Activated CD4-positive, alpha-beta T cell treated with anti-CD3 and anti-CD28 coated beads, Interleukin-2, Interleukin-4, amounts not matched to agents 100 ng/mL and 50 ng/mL, durations not matched to agents 16 hours and 8 hours (primary cell): ENCODE measurements at regions not wholly inside any gene's neighbourhood (a gene's known extent, or its start where the extent isn't known, plus 50 kb on each side); places are given as distances from the start of the nearest gene placed in this dataset.

Experiments
- DNase-seq: peaks from one replicate; pipeline ENCODE4 v3.0.0-alpha.2; 2020; ENCODE audit warnings: low spot score

GRCh38 chr2:239469106-239469960 is 68.5 kb upstream of the HDAC4 start:
- DNase-seq = no peak

GRCh38 chr2:239468491-239469105 is 67.8 kb upstream of the HDAC4 start:
- no peak for DNase-seq

GRCh38 chr2:239467956-239468490 is 67.2 kb upstream of the HDAC4 start:
- no peak for DNase-seq

DNA sequence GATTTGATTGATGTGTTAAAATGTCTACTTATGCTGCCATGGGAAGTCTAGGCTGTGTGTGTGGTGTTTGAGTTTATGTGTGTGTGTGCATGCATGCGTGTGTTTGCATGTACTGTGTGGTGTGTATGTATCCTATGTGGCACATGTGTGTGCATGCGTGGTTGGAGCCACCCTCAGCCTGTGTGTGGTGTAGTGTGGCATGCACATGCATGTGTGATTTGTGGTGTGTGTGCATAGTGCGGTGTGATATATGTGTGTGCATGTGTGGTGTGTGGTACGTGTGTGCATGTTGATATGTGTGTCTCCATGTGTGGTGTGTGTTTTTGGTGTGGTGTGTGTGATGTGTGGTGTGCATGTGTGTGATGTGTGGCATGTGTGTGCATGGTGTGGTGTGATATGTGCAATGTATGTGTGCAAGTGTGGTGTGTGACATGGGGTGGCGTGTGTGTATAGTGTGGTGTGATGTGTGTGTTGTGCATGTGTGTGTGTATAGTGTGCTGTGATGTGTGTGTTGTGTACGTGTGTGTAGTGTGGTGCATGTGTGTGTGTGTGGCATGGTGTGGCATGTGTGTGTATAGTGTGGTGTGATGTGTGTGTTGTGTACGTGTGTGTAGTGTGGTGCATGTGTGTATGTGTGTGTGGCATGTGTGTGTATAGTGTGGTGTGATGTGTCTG is 66.6 kb upstream of the HDAC4 start:
- DNase-seq = no peak

GRCh38 chr2:239466755-239467271 is 66.0 kb upstream of the HDAC4 start:
- DNase-seq = no peak

- DNase-seq = no peak
These were observed 65.4 kb upstream of the HDAC4 start for GRCh38 chr2:239466061-239466754.

GRCh38 chr2:239465017-239466001 is 64.5 kb upstream of the HDAC4 start:
- no peak for DNase-seq

- no peak for DNase-seq
These were observed 63.6 kb upstream of the HDAC4 start for GRCh38 chr2:239464166-239465016.

DNA sequence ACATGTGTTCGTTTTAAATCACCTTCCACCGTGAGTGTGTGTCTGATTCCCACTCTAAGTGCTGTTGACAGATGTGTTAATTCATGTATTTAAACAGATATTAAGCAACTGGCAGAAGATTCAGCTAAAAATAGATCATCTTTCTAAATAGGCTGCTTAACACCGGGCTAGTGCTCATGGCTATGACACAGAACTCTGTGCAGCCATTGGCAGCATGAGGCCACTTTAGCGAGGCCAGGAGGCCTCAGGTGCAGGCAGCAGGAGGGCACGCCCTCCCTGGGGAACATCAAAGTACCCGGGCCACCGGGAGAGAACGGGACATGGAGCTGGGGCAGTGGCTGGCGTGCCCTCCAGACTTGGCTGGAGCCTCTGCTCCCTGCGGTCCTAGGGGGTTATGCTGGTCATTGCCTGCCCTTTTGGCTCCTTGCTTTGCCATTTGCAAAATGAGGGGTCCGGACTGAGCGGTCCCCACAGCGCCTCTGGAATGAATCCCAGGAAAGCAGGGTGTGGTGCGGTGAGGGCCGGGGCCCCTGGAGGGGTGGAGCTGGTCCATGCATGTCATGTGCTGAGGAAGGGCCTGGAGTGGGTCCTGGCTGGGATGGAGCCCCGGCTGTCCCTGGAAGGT is 62.8 kb upstream of the HDAC4 start:
- no peak for DNase-seq

DNA sequence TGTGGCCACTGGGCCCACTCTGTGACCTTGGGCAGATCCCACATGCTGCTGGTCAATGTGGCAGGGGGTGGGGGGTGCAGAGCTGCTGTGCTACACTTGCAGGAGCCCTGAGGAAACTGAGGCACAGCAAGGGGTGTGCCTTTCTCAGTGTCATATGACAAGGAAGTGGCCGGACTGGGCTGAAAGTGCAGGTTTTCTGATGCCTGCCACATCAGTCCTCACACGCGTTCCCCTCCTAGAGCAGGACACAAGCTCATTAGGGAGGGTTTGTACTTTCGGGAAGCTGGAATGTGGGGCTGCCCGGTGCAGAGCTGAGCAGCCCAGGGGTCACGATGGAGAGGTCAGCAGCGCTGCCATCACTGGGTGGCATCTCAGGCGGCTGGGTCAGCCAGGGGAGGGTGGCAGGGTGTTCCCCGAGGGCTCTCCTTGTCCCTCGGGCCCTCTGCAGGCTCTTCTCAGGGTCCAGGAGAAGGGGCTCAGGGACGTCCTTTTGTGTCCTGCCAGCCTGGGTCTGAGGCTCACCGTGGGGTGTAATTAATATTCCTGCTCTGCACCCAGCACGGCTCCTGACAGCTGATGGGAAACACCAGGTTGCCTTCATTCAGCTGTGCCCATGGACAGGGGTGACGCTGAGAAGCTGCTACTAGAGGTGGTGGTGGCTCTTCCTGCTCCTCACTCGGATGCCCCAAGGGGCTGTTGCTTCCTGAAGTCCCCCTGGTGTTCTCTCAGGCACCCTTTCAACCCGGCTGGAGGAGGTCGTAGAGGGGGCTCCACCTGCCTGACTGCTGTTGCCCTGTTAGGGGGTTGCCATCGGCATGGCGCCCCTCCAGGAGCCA is 62.1 kb upstream of the HDAC4 start:
- DNase-seq = no peak

DNA sequence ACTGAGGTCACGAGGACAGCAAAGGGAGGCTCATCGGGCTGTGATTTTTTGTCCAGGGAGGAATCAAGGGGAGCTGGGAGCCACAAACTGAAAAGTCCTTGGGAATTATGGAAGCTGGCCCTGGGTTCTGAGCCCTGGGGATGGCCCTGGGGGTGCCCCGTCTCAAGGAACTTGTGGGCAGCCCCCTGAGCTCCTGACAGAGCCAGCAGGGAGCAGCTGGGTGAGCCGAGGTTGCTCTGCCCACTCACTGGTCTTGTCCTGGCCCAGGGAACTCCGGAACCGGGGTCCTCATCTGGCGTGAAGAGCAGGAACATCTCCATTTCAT is 61.3 kb upstream of the HDAC4 start:
- DNase-seq = no peak

GRCh38 chr2:239461291-239462190 is 60.7 kb upstream of the HDAC4 start:
- DNase-seq = no peak

- no peak for DNase-seq
These were observed 60.0 kb upstream of the HDAC4 start for GRCh38 chr2:239460780-239461179.

DNA sequence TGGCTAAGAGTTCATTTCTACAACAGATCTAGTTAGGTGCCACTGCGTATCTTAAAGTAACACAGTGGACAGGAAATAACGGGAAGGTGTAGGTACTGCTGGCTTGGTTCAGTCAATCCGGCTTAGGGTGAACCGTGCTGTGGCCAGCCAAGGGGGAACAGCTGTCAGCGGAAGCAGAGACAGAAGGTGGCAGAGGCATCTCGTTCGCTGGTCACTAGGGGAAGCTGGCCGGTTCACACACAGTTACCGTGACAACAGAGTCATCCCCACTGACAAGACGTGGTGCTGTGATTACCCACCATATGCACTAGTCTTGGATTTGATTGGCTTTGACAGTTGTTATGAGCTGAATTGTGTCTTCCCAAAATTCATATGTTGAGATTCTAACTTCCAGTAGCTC is 58.8 kb upstream of the HDAC4 start:
- no peak for DNase-seq

DNA sequence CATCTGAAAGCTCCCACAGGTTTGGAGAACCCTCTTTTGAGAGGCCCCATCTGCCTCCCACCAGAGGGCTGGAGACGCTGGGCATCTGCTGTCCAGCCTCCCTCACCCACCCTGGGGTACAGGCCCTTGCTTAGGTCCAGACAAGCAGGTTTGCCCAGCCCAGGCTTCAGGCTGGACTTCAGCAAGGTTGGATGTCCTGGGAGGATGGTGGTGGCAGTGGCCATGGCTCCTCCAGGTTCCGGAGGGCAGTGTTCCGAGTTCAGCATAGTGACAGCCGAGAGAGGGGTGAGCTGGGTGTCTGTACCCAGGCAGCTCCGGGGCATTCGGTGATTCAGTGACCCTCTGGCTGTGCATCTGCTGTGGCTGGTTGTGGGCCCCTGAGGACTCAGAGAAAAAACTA is 58.2 kb upstream of the HDAC4 start:
- no peak for DNase-seq

GRCh38 chr2:239457586-239458445 is 57.0 kb upstream of the HDAC4 start:
- DNase-seq = no peak

DNA sequence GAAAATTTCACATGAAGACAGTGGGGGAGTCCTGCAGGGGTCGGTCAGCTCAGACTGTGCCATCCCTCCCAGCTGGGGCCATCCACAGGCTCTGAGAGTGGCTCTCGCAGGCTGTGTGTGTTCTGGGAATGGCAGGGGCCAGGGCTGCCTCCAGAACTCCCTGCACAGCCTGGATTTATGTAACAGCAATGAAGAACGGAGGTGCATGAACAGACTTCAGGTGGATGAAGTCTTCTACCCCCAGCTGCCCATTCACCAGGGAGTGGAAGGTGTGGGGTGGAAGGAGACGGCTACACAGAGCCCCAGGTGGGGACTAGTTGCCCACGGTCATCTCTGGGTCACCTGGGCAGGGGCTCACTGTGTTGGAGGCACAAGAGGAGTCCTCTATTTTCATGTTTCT is 56.1 kb upstream of the HDAC4 start:
- no peak for DNase-seq
